ENCODE measurements at regions not wholly inside any gene's neighbourhood (a gene's known extent, or its start where the extent isn't known, plus 50 kb on each side); places are given as distances from the start of the nearest gene placed in this dataset.

GRCh38 chr16:72721981-72722380 is 325.9 kb downstream of the ZFHX3 start:
- H3K9me3 ChIP-seq, result no peaks in the 10 kb centered on the region
- no peak for DNase-seq
- no peak for TF ChIP-seq CTCF (IDR thresholded peaks at IDR 0.05)
- H3K4me3 ChIP-seq, result no peak overlapping the region
- intact Hi-C loops (cut with DNase I, micrococcal nuclease), result no loop called here
- ATAC-seq, result no peak
- H3K36me3 ChIP-seq (ENCODE audit: low read depth), result no peaks in the 10 kb centered on the region
- H3K4me1 ChIP-seq (ENCODE audit: low read depth), result no peaks in the 10 kb centered on the region

GRCh38 chr16:72715267-72715666 is 332.7 kb downstream of the ZFHX3 start:
- ATAC-seq (no peak), DNase-seq (no peak)
- no peaks in the 10 kb centered on the region for H3K4me1 ChIP-seq (ENCODE audit: low read depth)
- no peak for TF ChIP-seq CTCF (IDR thresholded peaks at IDR 0.05)
- intact Hi-C loops (cut with DNase I, micrococcal nuclease), result no loop called here
- H3K4me3 ChIP-seq, result no peak overlapping the region
- no peaks in the 10 kb centered on the region for H3K36me3 ChIP-seq (ENCODE audit: low read depth)
- peaks cover 15% of the 10 kb centered on the region for H3K9me3 ChIP-seq

GRCh38 chr16:72711823-72712222 is 336.1 kb downstream of the ZFHX3 start:
- DNase-seq (no peak), ATAC-seq (no peak)
- intact Hi-C loops (cut with DNase I, micrococcal nuclease), result no loop called here
- H3K4me1 ChIP-seq (ENCODE audit: low read depth), result no peaks in the 10 kb centered on the region
- H3K9me3 ChIP-seq, result peaks cover 22% of the 10 kb centered on the region
- TF ChIP-seq CTCF (IDR thresholded peaks at IDR 0.05), result no peak
- H3K36me3 ChIP-seq (ENCODE audit: low read depth), result no peaks in the 10 kb centered on the region
- no peak overlapping the region for H3K4me3 ChIP-seq

GRCh38 chr16:72705801-72706200 is 342.1 kb downstream of the ZFHX3 start:
- no peaks in the 10 kb centered on the region for H3K36me3 ChIP-seq (ENCODE audit: low read depth)
- DNase-seq (no peak), ATAC-seq (no peak)
- peaks cover 8% of the 10 kb centered on the region for H3K9me3 ChIP-seq
- H3K4me1 ChIP-seq (ENCODE audit: low read depth), result no peaks in the 10 kb centered on the region
- TF ChIP-seq CTCF (IDR thresholded peaks at IDR 0.05), result no peak
- intact Hi-C loops (cut with DNase I, micrococcal nuclease), result no loop called here
- H3K4me3 ChIP-seq, result no peak overlapping the region

GRCh38 chr16:72704746-72705372 is 343.1 kb downstream of the ZFHX3 start:
- TF ChIP-seq CTCF (IDR thresholded peaks at IDR 0.05), result no peak
- ATAC-seq (no peak), DNase-seq (no peak)
- no peaks in the 10 kb centered on the region for H3K4me1 ChIP-seq (ENCODE audit: low read depth)
- H3K36me3 ChIP-seq (ENCODE audit: low read depth), result no peaks in the 10 kb centered on the region
- peaks cover 3% of the 10 kb centered on the region for H3K9me3 ChIP-seq
- H3K4me3 ChIP-seq, result no peak overlapping the region
- intact Hi-C loops (cut with DNase I, micrococcal nuclease), result no loop called here

- Histone ChIP-seq H3K36me3 (ENCODE audit: low read depth) (no peaks in the 10 kb centered on the region), H3K9me3 (no peaks in the 10 kb centered on the region), H3K4me1 (ENCODE audit: low read depth) (no peaks in the 10 kb centered on the region), H3K4me3 (no peak overlapping the region)
- DNase-seq, result no peak
- intact Hi-C loops (cut with DNase I, micrococcal nuclease), result no loop called here
- ATAC-seq, result no peak
- no peak for TF ChIP-seq CTCF (IDR thresholded peaks at IDR 0.05)
Observed at GRCh38 chr16:72689851-72690250, 358.1 kb downstream of the ZFHX3 start.
